Vagina (tissue), 2 donors: ENCODE measurements at regions not wholly inside any gene's neighbourhood (a gene's known extent, or its start where the extent isn't known, plus 50 kb on each side); places are given as distances from the start of the nearest gene placed in this dataset.

Experiments used
- CTCF ChIP-seq, 3 experiments: fragments of 450-650 bp in 2 of 3; fragments of 200-600 bp in 1 of 3; sonication (generic) in 1 of 3; IDR thresholded peaks; one replicate each; pipeline ENCODE4 v1.5.1; 2017 to 2019; ENCODE audit warnings: antibody characterized with exemption in 3 of 3, mild to moderate bottlenecking in 2 of 3, moderate library complexity in 2 of 3
- POLR2A ChIP-seq, 2 donors: fragments of 450-650 bp; IDR thresholded peaks; one replicate each; pipeline ENCODE4 v1.6.1; 2017; ENCODE audit warnings: antibody characterized with exemption in 2 of 2, mild to moderate bottlenecking in 2 of 2, moderate library complexity in 2 of 2
- POLR2AphosphoS5 ChIP-seq, 2 donors: sonication (generic); formaldehyde crosslinking; IDR thresholded peaks; one replicate each; pipeline ENCODE4 v1.9.0; 2017; ENCODE audit warnings: antibody characterized with exemption in 2 of 2, mild to moderate bottlenecking in 2 of 2, low read depth in 1 of 2; ENCODE audit not compliant: insufficient read depth in 1 of 2

DNA sequence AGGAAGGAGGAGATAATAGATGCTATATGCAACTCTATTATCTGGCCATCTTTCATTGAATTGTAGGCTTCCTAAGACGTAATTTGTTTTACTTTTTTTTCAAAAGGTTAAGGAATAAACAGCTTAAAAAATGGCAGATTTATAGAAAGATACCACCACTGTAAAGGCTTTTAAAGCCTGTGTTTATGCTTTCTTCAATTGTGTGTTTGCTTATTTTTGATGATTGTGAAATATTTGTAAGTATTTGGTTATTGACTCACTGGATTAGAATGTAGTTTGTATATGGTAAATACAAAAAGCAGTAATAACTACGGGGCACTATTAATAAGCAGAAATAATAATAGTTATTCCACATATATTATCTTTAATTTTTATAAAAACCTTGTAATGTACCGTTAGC lies 437.9 kb downstream of the KLF5 start:
- TF ChIP-seq CTCF (IDR thresholded peaks at IDR 0.05) (no peak), POLR2A (IDR thresholded peaks at IDR 0.05) (no peak), POLR2AphosphoS5 (IDR thresholded peaks at IDR 0.05; ENCODE audit: insufficient read depth in 1 of 2, low read depth in 1 of 2) (no peak)
